ENCODE measurements at regions not wholly inside any gene's neighbourhood (a gene's known extent, or its start where the extent isn't known, plus 50 kb on each side); places are given as distances from the start of the nearest gene placed in this dataset.

- FAIRE-seq, result no peak
- POLR2A ChIA-PET (ENCODE audit: partially characterized antibody), result no interaction called here
- H3K9me3 ChIP-seq (ENCODE audit: insufficient read depth in 2 of 2, low read depth in 1 of 2, low read length in 1 of 2), result no peaks in the 10 kb centered on the region
These were observed 54.5 kb upstream of the FAM180A start for GRCh38 chr7:135803143-135803542.

More at GRCh38 chr7:135803143-135803542, 54.5 kb upstream of the FAM180A start:
- no peak overlapping the region for H4K91ac ChIP-seq (replicated peaks; ENCODE audit: insufficient read length, low read length)
- H3K9ac ChIP-seq (replicated peaks in 1 of 4; ENCODE audit: extremely low read depth in 1 of 4, low read depth in 3 of 4, low read length in 3 of 4), result no peak overlapping the region
- H3K79me2 ChIP-seq (ENCODE audit: control insufficient read depth in 1 of 2, insufficient read depth in 2 of 2, low read length in 2 of 2), result no peaks in the 10 kb centered on the region
- no peaks in the 10 kb centered on the region for H3K23me2 ChIP-seq (ENCODE audit: low read depth, low read length)
- no peaks in the 10 kb centered on the region; a peak in 1 of 7 replicates for H3K27me3 ChIP-seq (replicated peaks in 1 of 4; ENCODE audit: control insufficient read depth in 3 of 4, extremely low read depth in 1 of 4, insufficient read depth in 3 of 4, low read length in 3 of 4)
- H2BK20ac ChIP-seq (ENCODE audit: low read length), result no peak overlapping the region
- no peak for DNase-seq (ENCODE audit: low read depth in 1 of 2, low spot score in 2 of 2)
- H3K4me1 ChIP-seq (replicated peaks in 1 of 4; ENCODE audit: control insufficient read depth in 3 of 4, insufficient read depth in 4 of 4, low read length in 3 of 4), result peaks cover 0 to 2% (median 2%) of the 10 kb centered on the region in 4 experiments; a peak in 3 of 7 replicates
- WGBS, 2 experiments (ENCODE audit: extremely low coverage in 1 of 2, insufficient coverage in 1 of 2, insufficient read length in 1 of 2, insufficient replicate concordance in 2 of 2, low coverage in 1 of 2, low lambda C conversion rate in 2 of 2, missing lambda C conversion rate in 1 of 2), result 100% methylated on average over 1 of the region's 1 CpG; no CpG with 5 or more reads in 1 of the 2 experiments
- H3K36me3 ChIP-seq (ENCODE audit: control insufficient read depth in 2 of 4, insufficient read depth in 4 of 4, low read length in 3 of 4), result no peaks in the 10 kb centered on the region
- H3K18ac ChIP-seq (ENCODE audit: extremely low read depth, low read length), result no peak overlapping the region
- no peak overlapping the region for H2BK15ac ChIP-seq (ENCODE audit: low read length)
- no peak overlapping the region for H3K56ac ChIP-seq (replicated peaks; ENCODE audit: insufficient read length, low read depth, low read length)
- H3K23ac ChIP-seq (ENCODE audit: insufficient read length), result no peak overlapping the region
- no peak overlapping the region for H3K14ac ChIP-seq (ENCODE audit: insufficient read length)
- H3K4me2 ChIP-seq (ENCODE audit: insufficient read depth in 1 of 2, low read depth in 2 of 2, low read length in 2 of 2), result no peak overlapping the region
- CTCF ChIA-PET (ENCODE audit: partially characterized antibody), result interaction anchor here (1.0 to 3.7 kb wide), 4 partner anchors 13 to 206 kb away, joined by 3 to 23 read pairs (median 12); no protein-coding TSS in a partner anchor
- no peak overlapping the region for H2AFZ ChIP-seq (ENCODE audit: low read length)
- H2AK5ac ChIP-seq (ENCODE audit: low read depth, low read length), result no peak overlapping the region
- no peak overlapping the region for H2BK120ac ChIP-seq (replicated peaks; ENCODE audit: low read depth, low read length)
- H2BK5ac ChIP-seq (ENCODE audit: low read depth, low read length), result no peak overlapping the region
- no peak overlapping the region for H3K27ac ChIP-seq (ENCODE audit: low read depth, low read length)
- H4K5ac ChIP-seq (ENCODE audit: insufficient read length, low read depth, low read length), result no peak overlapping the region
- no peaks in the 10 kb centered on the region for H4K20me1 ChIP-seq (replicated peaks in 1 of 2; ENCODE audit: control insufficient read depth in 1 of 2, insufficient read depth in 2 of 2, low read length in 2 of 2)
- H3K4ac ChIP-seq (replicated peaks; ENCODE audit: insufficient read length, low read depth, low read length), result no peak overlapping the region
- no peak overlapping the region for H2BK12ac ChIP-seq (ENCODE audit: low read depth, low read length)
- no peaks in the 10 kb centered on the region for H3K79me1 ChIP-seq (ENCODE audit: low read depth, low read length)
- H4K8ac ChIP-seq (ENCODE audit: extremely low read depth, insufficient read depth, low read length), result no peak overlapping the region
- H3K4me3 ChIP-seq (ENCODE audit: extremely low read depth in 1 of 4, insufficient read depth in 2 of 4, low read depth in 3 of 4, low read length in 4 of 4), result no peak overlapping the region
- TF ChIP-seq SRF (IDR thresholded peaks at IDR 0.05; ENCODE audit: low read depth, low read length) (no peak), SUZ12 (IDR thresholded peaks at IDR 0.05; ENCODE audit: low read length) (no peak), CREB1 (IDR thresholded peaks at IDR 0.05) (no peak), MAFK (IDR thresholded peaks at IDR 0.05; ENCODE audit: low read depth, low read length) (no peak), ATF3 (IDR thresholded peaks at IDR 0.05; ENCODE audit: insufficient read depth, low read depth, low read length) (no peak), CHD1 (IDR thresholded peaks at IDR 0.05; ENCODE audit: low read depth, low read length) (no peak)

All from H1 (cell line).